ENCODE measurements at regions not wholly inside any gene's neighbourhood (a gene's known extent, or its start where the extent isn't known, plus 50 kb on each side); places are given as distances from the start of the nearest gene placed in this dataset.

- Histone ChIP-seq H3K27me3 (ENCODE audit: control insufficient read depth in 1 of 2, insufficient read depth in 2 of 2, low read length in 1 of 2) (no peaks in the 10 kb centered on the region), H3K27ac (ENCODE audit: low read depth in 1 of 2, low read length in 2 of 2) (no peak overlapping the region), H3K4me3 (ENCODE audit: low read length in 2 of 2) (no peak overlapping the region), H3K4me1 (ENCODE audit: control insufficient read depth in 1 of 2, insufficient read depth in 2 of 2, low read length in 2 of 2) (peaks cover 0 to 4% of the 10 kb centered on the region in 2 donors), H3K36me3 (ENCODE audit: control insufficient read depth in 1 of 2, insufficient read depth in 2 of 2, low read length in 1 of 2) (no peaks in the 10 kb centered on the region), H3K9me3 (ENCODE audit: control insufficient read depth, low read length) (no peaks in the 10 kb centered on the region)
- intact Hi-C loops (cut with DNase I): no loop called here
- DNase-seq (no peak), ATAC-seq (ENCODE audit: low FRiP score) (no peak)
- WGBS, 2 donors: 29 to 33% methylated on average over 5 of the region's 5 CpGs
Measured at GRCh38 chr6:23445157-23445710, 680.8 kb upstream of the NRSN1 start.

GRCh38 chr6:23446469-23446967 is 679.5 kb upstream of the NRSN1 start:
- H3K9me3 ChIP-seq (ENCODE audit: control insufficient read depth, low read length): no peaks in the 10 kb centered on the region
- H3K27ac ChIP-seq (ENCODE audit: low read depth in 1 of 2, low read length in 2 of 2): no peak overlapping the region
- ATAC-seq (ENCODE audit: low FRiP score) (no peak), DNase-seq (no peak)
- H3K4me3 ChIP-seq (ENCODE audit: low read length in 2 of 2): no peak overlapping the region
- intact Hi-C loops (cut with DNase I): no loop called here
- no peaks in the 10 kb centered on the region for H3K36me3 ChIP-seq (ENCODE audit: control insufficient read depth in 1 of 2, insufficient read depth in 2 of 2, low read length in 1 of 2)
- no peaks in the 10 kb centered on the region for H3K27me3 ChIP-seq (ENCODE audit: control insufficient read depth in 1 of 2, insufficient read depth in 2 of 2, low read length in 1 of 2)
- 32 to 34% methylated on average over 4 of the region's 4 CpGs for WGBS, 2 donors
- peaks cover 0 to 4% of the 10 kb centered on the region in 2 donors for H3K4me1 ChIP-seq (ENCODE audit: control insufficient read depth in 1 of 2, insufficient read depth in 2 of 2, low read length in 2 of 2)

GRCh38 chr6:23447731-23448130 is 678.3 kb upstream of the NRSN1 start:
- DNase-seq (no peak), ATAC-seq (ENCODE audit: low FRiP score) (no peak)
- intact Hi-C loops (cut with DNase I): no loop called here
- no peaks in the 10 kb centered on the region for H3K27me3 ChIP-seq (ENCODE audit: control insufficient read depth in 1 of 2, insufficient read depth in 2 of 2, low read length in 1 of 2)
- H3K36me3 ChIP-seq (ENCODE audit: control insufficient read depth in 1 of 2, insufficient read depth in 2 of 2, low read length in 1 of 2): no peaks in the 10 kb centered on the region
- no peak overlapping the region for H3K27ac ChIP-seq (ENCODE audit: low read depth in 1 of 2, low read length in 2 of 2)
- H3K9me3 ChIP-seq (ENCODE audit: control insufficient read depth, low read length): no peaks in the 10 kb centered on the region
- H3K4me3 ChIP-seq (ENCODE audit: low read length in 2 of 2): no peak overlapping the region
- peaks cover 0 to 4% of the 10 kb centered on the region in 2 donors for H3K4me1 ChIP-seq (ENCODE audit: control insufficient read depth in 1 of 2, insufficient read depth in 2 of 2, low read length in 2 of 2)

- Histone ChIP-seq H3K27ac (ENCODE audit: low read depth in 1 of 2, low read length in 2 of 2) (no peak overlapping the region), H3K4me3 (ENCODE audit: low read length in 2 of 2) (no peak overlapping the region), H3K27me3 (ENCODE audit: control insufficient read depth in 1 of 2, insufficient read depth in 2 of 2, low read length in 1 of 2) (no peaks in the 10 kb centered on the region), H3K9me3 (ENCODE audit: control insufficient read depth, low read length) (no peaks in the 10 kb centered on the region), H3K4me1 (ENCODE audit: control insufficient read depth in 1 of 2, insufficient read depth in 2 of 2, low read length in 2 of 2) (peaks cover 0 to 4% of the 10 kb centered on the region in 2 donors), H3K36me3 (ENCODE audit: control insufficient read depth in 1 of 2, insufficient read depth in 2 of 2, low read length in 1 of 2) (no peaks in the 10 kb centered on the region)
- DNase-seq (no peak), ATAC-seq (ENCODE audit: low FRiP score) (no peak)
- 93 to 95% methylated on average over 2 of the region's 2 CpGs for WGBS, 2 donors
- intact Hi-C loops (cut with DNase I): no loop called here
Measured at GRCh38 chr6:23448281-23448680, 677.7 kb upstream of the NRSN1 start.

- DNase-seq: no peak
- ATAC-seq (ENCODE audit: low FRiP score): no peak
- Histone ChIP-seq H3K4me3 (ENCODE audit: low read length in 2 of 2) (no peak overlapping the region), H3K27me3 (ENCODE audit: control insufficient read depth in 1 of 2, insufficient read depth in 2 of 2, low read length in 1 of 2) (no peaks in the 10 kb centered on the region), H3K9me3 (ENCODE audit: control insufficient read depth, low read length) (no peaks in the 10 kb centered on the region), H3K4me1 (ENCODE audit: control insufficient read depth in 1 of 2, insufficient read depth in 2 of 2, low read length in 2 of 2) (no peaks in the 10 kb centered on the region), H3K27ac (ENCODE audit: low read depth in 1 of 2, low read length in 2 of 2) (no peak overlapping the region), H3K36me3 (ENCODE audit: control insufficient read depth in 1 of 2, insufficient read depth in 2 of 2, low read length in 1 of 2) (no peaks in the 10 kb centered on the region)
- 69 to 77% methylated on average over 5 of the region's 5 CpGs for WGBS, 2 donors
- intact Hi-C loops (cut with DNase I): no loop called here
Measured at GRCh38 chr6:23454080-23454976, 671.7 kb upstream of the NRSN1 start.

- no peak for DNase-seq
- Histone ChIP-seq H3K27ac (ENCODE audit: low read depth in 1 of 2, low read length in 2 of 2) (no peak overlapping the region), H3K4me3 (ENCODE audit: low read length in 2 of 2) (no peak overlapping the region), H3K9me3 (ENCODE audit: control insufficient read depth, low read length) (no peaks in the 10 kb centered on the region), H3K36me3 (ENCODE audit: control insufficient read depth in 1 of 2, insufficient read depth in 2 of 2, low read length in 1 of 2) (no peaks in the 10 kb centered on the region), H3K27me3 (ENCODE audit: control insufficient read depth in 1 of 2, insufficient read depth in 2 of 2, low read length in 1 of 2) (no peaks in the 10 kb centered on the region), H3K4me1 (ENCODE audit: control insufficient read depth in 1 of 2, insufficient read depth in 2 of 2, low read length in 2 of 2) (no peaks in the 10 kb centered on the region)
- ATAC-seq (ENCODE audit: low FRiP score): no peak
- intact Hi-C loops (cut with DNase I): no loop called here
- 93 to 94% methylated on average over 2 of the region's 2 CpGs for WGBS, 2 donors
Measured at GRCh38 chr6:23455754-23456153, 670.3 kb upstream of the NRSN1 start.

- intact Hi-C loops (cut with DNase I): no loop called here
- Histone ChIP-seq H3K4me3 (ENCODE audit: low read length in 2 of 2) (no peak overlapping the region), H3K4me1 (ENCODE audit: control insufficient read depth in 1 of 2, insufficient read depth in 2 of 2, low read length in 2 of 2) (no peaks in the 10 kb centered on the region), H3K27me3 (ENCODE audit: control insufficient read depth in 1 of 2, insufficient read depth in 2 of 2, low read length in 1 of 2) (no peaks in the 10 kb centered on the region), H3K27ac (ENCODE audit: low read depth in 1 of 2, low read length in 2 of 2) (no peak overlapping the region), H3K9me3 (ENCODE audit: control insufficient read depth, low read length) (no peaks in the 10 kb centered on the region), H3K36me3 (ENCODE audit: control insufficient read depth in 1 of 2, insufficient read depth in 2 of 2, low read length in 1 of 2) (no peaks in the 10 kb centered on the region)
- DNase-seq (no peak), ATAC-seq (ENCODE audit: low FRiP score) (no peak)
Measured at GRCh38 chr6:23456396-23456795, 669.6 kb upstream of the NRSN1 start.

GRCh38 chr6:23457321-23457720 is 668.7 kb upstream of the NRSN1 start:
- Histone ChIP-seq H3K27me3 (ENCODE audit: control insufficient read depth in 1 of 2, insufficient read depth in 2 of 2, low read length in 1 of 2) (no peaks in the 10 kb centered on the region), H3K36me3 (ENCODE audit: control insufficient read depth in 1 of 2, insufficient read depth in 2 of 2, low read length in 1 of 2) (no peaks in the 10 kb centered on the region), H3K9me3 (ENCODE audit: control insufficient read depth, low read length) (no peaks in the 10 kb centered on the region), H3K4me3 (ENCODE audit: low read length in 2 of 2) (no peak overlapping the region), H3K27ac (ENCODE audit: low read depth in 1 of 2, low read length in 2 of 2) (no peak overlapping the region), H3K4me1 (ENCODE audit: control insufficient read depth in 1 of 2, insufficient read depth in 2 of 2, low read length in 2 of 2) (no peaks in the 10 kb centered on the region)
- ATAC-seq (ENCODE audit: low FRiP score) (no peak), DNase-seq (no peak)
- 66 to 72% methylated on average over 2 of the region's 2 CpGs for WGBS, 2 donors
- intact Hi-C loops (cut with DNase I): no loop called here

GRCh38 chr6:23465912-23466311 is 660.1 kb upstream of the NRSN1 start:
- peaks cover 0 to 4% of the 10 kb centered on the region in 2 donors for H3K27me3 ChIP-seq (ENCODE audit: control insufficient read depth in 1 of 2, insufficient read depth in 2 of 2, low read length in 1 of 2)
- H3K9me3 ChIP-seq (ENCODE audit: control insufficient read depth, low read length): no peaks in the 10 kb centered on the region
- intact Hi-C loops (cut with DNase I): no loop called here
- DNase-seq (no peak), ATAC-seq (ENCODE audit: low FRiP score) (no peak)
- no peak overlapping the region for H3K4me3 ChIP-seq (ENCODE audit: low read length in 2 of 2)
- H3K36me3 ChIP-seq (ENCODE audit: control insufficient read depth in 1 of 2, insufficient read depth in 2 of 2, low read length in 1 of 2): no peaks in the 10 kb centered on the region
- WGBS, 2 donors: 24 to 29% methylated on average over 1 of the region's 1 CpG
- no peaks in the 10 kb centered on the region for H3K4me1 ChIP-seq (ENCODE audit: control insufficient read depth in 1 of 2, insufficient read depth in 2 of 2, low read length in 2 of 2)
- no peak overlapping the region for H3K27ac ChIP-seq (ENCODE audit: low read depth in 1 of 2, low read length in 2 of 2)
